ENCODE measurements at regions not wholly inside any gene's neighbourhood (a gene's known extent, or its start where the extent isn't known, plus 50 kb on each side); places are given as distances from the start of the nearest gene placed in this dataset.

DNA sequence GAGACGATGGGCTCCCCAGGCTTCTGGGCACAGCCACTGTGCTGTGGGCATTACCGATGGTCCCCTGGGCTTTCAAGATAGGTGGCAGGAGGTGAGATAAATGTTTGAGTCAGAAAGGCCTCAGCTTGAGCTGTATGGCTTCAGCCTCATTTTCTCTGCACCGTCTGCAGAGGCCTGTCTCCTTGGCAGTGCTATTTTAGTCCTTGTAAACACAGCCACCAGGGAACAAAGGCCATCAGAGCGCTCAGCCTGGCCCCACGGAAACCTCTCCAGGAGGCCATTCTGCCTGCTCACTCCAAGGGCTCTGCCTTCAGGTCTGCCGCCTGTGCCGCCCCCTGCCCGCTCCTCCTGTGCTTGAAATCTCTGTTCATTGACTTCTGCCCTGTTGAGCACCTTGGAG, 1424.9 kb downstream of the TBC1D22A start:
- DNase-seq (ENCODE audit: low spot score) = no peak
- Histone ChIP-seq H3K4me1 (no peaks in the 10 kb centered on the region), H3K4me3 (no peak overlapping the region), H3K9me3 (peaks cover 0 to 24% of the 10 kb centered on the region in 2 donors), H3K27me3 (no peaks in the 10 kb centered on the region), H3K27ac (no peak overlapping the region), H3K36me3 (no peaks in the 10 kb centered on the region)
- TF ChIP-seq, protein P1, sequence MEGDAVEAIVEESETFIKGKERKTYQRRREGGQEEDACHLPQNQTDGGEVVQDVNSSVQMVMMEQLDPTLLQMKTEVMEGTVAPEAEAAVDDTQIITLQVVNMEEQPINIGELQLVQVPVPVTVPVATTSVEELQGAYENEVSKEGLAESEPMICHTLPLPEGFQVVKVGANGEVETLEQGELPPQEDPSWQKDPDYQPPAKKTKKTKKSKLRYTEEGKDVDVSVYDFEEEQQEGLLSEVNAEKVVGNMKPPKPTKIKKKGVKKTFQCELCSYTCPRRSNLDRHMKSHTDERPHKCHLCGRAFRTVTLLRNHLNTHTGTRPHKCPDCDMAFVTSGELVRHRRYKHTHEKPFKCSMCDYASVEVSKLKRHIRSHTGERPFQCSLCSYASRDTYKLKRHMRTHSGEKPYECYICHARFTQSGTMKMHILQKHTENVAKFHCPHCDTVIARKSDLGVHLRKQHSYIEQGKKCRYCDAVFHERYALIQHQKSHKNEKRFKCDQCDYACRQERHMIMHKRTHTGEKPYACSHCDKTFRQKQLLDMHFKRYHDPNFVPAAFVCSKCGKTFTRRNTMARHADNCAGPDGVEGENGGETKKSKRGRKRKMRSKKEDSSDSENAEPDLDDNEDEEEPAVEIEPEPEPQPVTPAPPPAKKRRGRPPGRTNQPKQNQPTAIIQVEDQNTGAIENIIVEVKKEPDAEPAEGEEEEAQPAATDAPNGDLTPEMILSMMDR (IDR thresholded peaks at IDR 0.05) = no peak

- Histone ChIP-seq H3K4me1 (no peaks in the 10 kb centered on the region), H3K36me3 (no peaks in the 10 kb centered on the region), H3K4me3 (no peak overlapping the region), H3K9me3 (peaks cover 0 to 14% of the 10 kb centered on the region in 2 donors), H3K27ac (no peak overlapping the region), H3K27me3 (no peaks in the 10 kb centered on the region)
- no peak for DNase-seq (ENCODE audit: low spot score)
- TF ChIP-seq, protein P1 (IDR thresholded peaks at IDR 0.05) = no peak
Measured at GRCh38 chr22:48186146-48186790, 1423.8 kb downstream of the TBC1D22A start.

- Histone ChIP-seq H3K27me3 (no peaks in the 10 kb centered on the region), H3K27ac (no peak overlapping the region), H3K4me1 (no peaks in the 10 kb centered on the region), H3K4me3 (no peak overlapping the region), H3K9me3 (peaks cover 0 to 5% of the 10 kb centered on the region in 2 donors), H3K36me3 (no peaks in the 10 kb centered on the region)
- TF ChIP-seq, protein P1 (IDR thresholded peaks at IDR 0.05) = no peak
- no peak for DNase-seq (ENCODE audit: low spot score)
Measured at GRCh38 chr22:48185071-48186055, 1422.9 kb downstream of the TBC1D22A start.

DNA sequence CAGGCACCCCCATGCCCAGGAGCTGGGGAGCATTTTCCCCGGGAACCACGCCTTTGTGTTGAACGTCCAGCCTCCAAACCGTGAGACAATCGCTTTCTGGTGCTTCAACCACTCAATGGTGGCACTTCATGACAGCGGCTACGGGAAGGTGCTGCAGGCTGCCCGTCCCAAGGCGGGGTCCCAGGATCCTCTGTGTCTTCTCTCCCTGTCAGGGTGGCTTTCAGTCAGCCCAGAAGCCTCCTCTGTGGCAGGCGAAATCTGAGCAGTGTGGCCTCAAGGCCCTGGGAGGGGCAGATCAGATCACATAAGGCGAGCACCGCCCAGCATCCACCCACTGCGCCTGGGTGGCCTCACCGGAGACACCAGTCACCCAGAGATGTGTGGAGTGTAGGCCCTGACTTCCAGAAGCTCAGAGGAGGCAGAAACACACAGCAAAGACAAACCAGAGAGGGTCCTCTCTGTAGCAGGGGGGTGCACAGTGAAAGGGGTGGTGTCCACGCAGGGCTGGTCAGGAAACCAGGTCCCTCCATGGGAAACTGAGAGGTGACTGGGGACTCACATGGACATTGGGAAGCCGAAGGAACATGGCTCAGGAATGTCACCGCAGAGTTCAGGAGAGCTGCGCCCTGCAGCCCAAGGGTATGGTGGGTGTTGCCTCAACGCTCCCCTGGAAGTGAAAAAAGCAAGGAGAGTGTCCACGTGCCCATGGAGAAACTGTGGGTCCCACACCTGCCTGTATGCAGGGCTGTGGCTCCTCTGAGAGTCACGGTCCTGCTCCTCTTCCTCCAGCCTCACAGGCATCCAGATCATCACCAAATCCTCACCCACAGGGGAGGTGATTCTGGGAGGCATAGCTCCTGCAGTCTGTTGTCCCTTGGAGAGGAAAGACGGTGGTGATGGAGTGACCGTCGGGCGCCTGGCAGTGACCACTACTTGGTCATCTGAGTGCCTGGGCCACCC, 1420.7 kb downstream of the TBC1D22A start:
- no peaks in the 10 kb centered on the region for H3K4me1 ChIP-seq
- TF ChIP-seq, protein P1 (IDR thresholded peaks at IDR 0.05) = no peak
- H3K36me3 ChIP-seq = no peaks in the 10 kb centered on the region
- DNase-seq (ENCODE audit: low spot score) = no peak
- H3K27me3 ChIP-seq = no peaks in the 10 kb centered on the region
- H3K9me3 ChIP-seq = no peaks in the 10 kb centered on the region
- no peak overlapping the region for H3K4me3 ChIP-seq
- H3K27ac ChIP-seq = no peak overlapping the region

- no peaks in the 10 kb centered on the region for H3K27me3 ChIP-seq
- H3K27ac ChIP-seq = no peak overlapping the region
- DNase-seq (ENCODE audit: low spot score) = no peak
Measured at GRCh38 chr22:48182031-48182430, 1419.6 kb downstream of the TBC1D22A start.

More at GRCh38 chr22:48182031-48182430, 1419.6 kb downstream of the TBC1D22A start:
- TF ChIP-seq, protein P1 (IDR thresholded peaks at IDR 0.05) = no peak
- Histone ChIP-seq H3K36me3 (no peaks in the 10 kb centered on the region), H3K4me3 (no peak overlapping the region), H3K4me1 (no peaks in the 10 kb centered on the region), H3K9me3 (no peaks in the 10 kb centered on the region)

Data from right atrium auricular region (tissue), 2 donors.